H1 (cell line): ENCODE measurements at regions not wholly inside any gene's neighbourhood (a gene's known extent, or its start where the extent isn't known, plus 50 kb on each side); places are given as distances from the start of the nearest gene placed in this dataset.

ENCODE experiments used
- CTCF ChIA-PET: fragments of 300-600 bp; sonication (Branson Sonifier 250); formaldehyde crosslinking; loops from one replicate; lab custom pipeline; 2021; ENCODE audit not compliant: partially characterized antibody; lab: Charles Lee
- POLR2A ChIA-PET: fragments of 300-600 bp; sonication (Branson Sonifier 250); formaldehyde crosslinking; loops from one replicate; lab custom pipeline; 2021; ENCODE audit warnings: inconsistent platforms; ENCODE audit not compliant: partially characterized antibody; lab: Charles Lee
- DNase-seq, 2 experiments: peaks; one replicate each; pipeline versions ENCODE4 v3.0.0 to v3.0.0-alpha.2; 2010 to 2022; ENCODE audit warnings: low spot score in 2 of 2, low read depth in 1 of 2, mixed read lengths in 1 of 2
- FAIRE-seq: peaks from 2 replicates; lab custom pipeline; 2011; peaks lifted over from hg19 to GRCh38; lab: Jason Lieb, UNC
- H2AFZ ChIP-seq: 2 replicates; pipeline ENCODE4 v1.8.1; 2012; ENCODE audit warnings: low read length, inconsistent platforms
- H2AK5ac ChIP-seq: 2 replicates; pipeline ENCODE4 v1.6.1; 2013; ENCODE audit warnings: low read depth, low read length
- H2BK120ac ChIP-seq: replicated peaks from 2 replicates; pipeline ENCODE3; 2013; ENCODE audit warnings: low read depth, low read length, inconsistent platforms
- H2BK12ac ChIP-seq: 2 replicates; pipeline ENCODE4 v1.6.1; 2013; ENCODE audit warnings: low read depth, low read length
- H2BK15ac ChIP-seq: 2 replicates; pipeline ENCODE4 v1.6.1; 2013; ENCODE audit warnings: low read length
- H2BK20ac ChIP-seq: 2 replicates; pipeline ENCODE4 v1.6.1; 2013; ENCODE audit warnings: low read length
- H2BK5ac ChIP-seq: 2 replicates; pipeline ENCODE4 v1.6.1; 2013; ENCODE audit warnings: low read depth, low read length
- H3K14ac ChIP-seq: 2 replicates; pipeline ENCODE4 v1.6.1; 2013; ENCODE audit warnings: inconsistent platforms; ENCODE audit not compliant: insufficient read length
- H3K18ac ChIP-seq: 2 replicates; pipeline ENCODE4 v1.6.1; 2013; ENCODE audit warnings: low read length; ENCODE audit errors: extremely low read depth
- H3K23ac ChIP-seq: 2 replicates; pipeline ENCODE4 v1.6.1; 2013; ENCODE audit warnings: inconsistent platforms; ENCODE audit not compliant: insufficient read length
- H3K23me2 ChIP-seq: 2 replicates; pipeline ENCODE4 v1.6.1; 2013; ENCODE audit warnings: low read depth, low read length
- H3K27ac ChIP-seq: 2 replicates; pipeline ENCODE4 v1.6.1; 2011; ENCODE audit warnings: low read depth, low read length, inconsistent platforms
- H3K27me3 ChIP-seq, 4 experiments: replicated peaks in 1 of 4; 1 replicate in 1 of 4; 2 replicates in 3 of 4; pipeline versions ENCODE4 v1.6.1 to v1.8.1; 2011 to 2013; ENCODE audit warnings: low read length in 3 of 4, mild to moderate bottlenecking in 3 of 4, inconsistent platforms in 2 of 4, mixed read lengths in 2 of 4, moderate library complexity in 1 of 4; ENCODE audit not compliant: control insufficient read depth in 3 of 4, insufficient read depth in 3 of 4; ENCODE audit errors: extremely low read depth in 1 of 4
- H3K36me3 ChIP-seq, 4 experiments: 2 replicates each; pipeline versions ENCODE4 v1.6.1 to v1.8.1; 2011 to 2013; ENCODE audit warnings: mild to moderate bottlenecking in 4 of 4, low read length in 3 of 4, moderate library complexity in 2 of 4, control low read depth in 1 of 4, inconsistent platforms in 1 of 4; ENCODE audit not compliant: insufficient read depth in 4 of 4, control insufficient read depth in 2 of 4
- H3K4ac ChIP-seq: replicated peaks from 2 replicates; pipeline ENCODE3; 2013; ENCODE audit warnings: low read length, low read depth, mixed read lengths, inconsistent platforms; ENCODE audit not compliant: insufficient read length
- H3K4me1 ChIP-seq, 4 experiments: replicated peaks in 1 of 4; 1 replicate in 1 of 4; 2 replicates in 3 of 4; pipeline versions ENCODE4 v1.6.1 to v1.8.1; 2011 to 2013; ENCODE audit warnings: low read length in 3 of 4, inconsistent platforms in 2 of 4, mixed read lengths in 1 of 4; ENCODE audit not compliant: insufficient read depth in 4 of 4, control insufficient read depth in 3 of 4
- H3K4me2 ChIP-seq, 2 experiments: 2 replicates each; pipeline versions ENCODE4 v1.6.1 to v1.8.1; 2011 to 2013; ENCODE audit warnings: low read depth in 2 of 2, low read length in 2 of 2, control low read depth in 1 of 2, inconsistent platforms in 1 of 2, mild to moderate bottlenecking in 1 of 2; ENCODE audit not compliant: insufficient read depth in 1 of 2
- H3K4me3 ChIP-seq, 4 experiments: fragments of 200-600, 300-600 bp in 1 of 4; sonication (generic), shearing (Covaris generic), sonication (Bioruptor Twin) in 1 of 4; 2 replicates each; pipeline versions ENCODE4 v1.5.1 to v1.8.1; 2011 to 2016; ENCODE audit warnings: low read length in 4 of 4, low read depth in 3 of 4, control low read depth in 2 of 4, inconsistent platforms in 2 of 4, mild to moderate bottlenecking in 2 of 4, mixed read lengths in 1 of 4, moderate library complexity in 1 of 4; ENCODE audit not compliant: insufficient read depth in 2 of 4; ENCODE audit errors: extremely low read depth in 1 of 4
- H3K56ac ChIP-seq: replicated peaks from 2 replicates; pipeline ENCODE3; 2013; ENCODE audit warnings: low read depth, mild to moderate bottlenecking, mixed read lengths, low read length, inconsistent platforms; ENCODE audit not compliant: insufficient read length
- H3K79me1 ChIP-seq: 2 replicates; pipeline ENCODE4 v1.6.1; 2013; ENCODE audit warnings: low read depth, low read length, control low read depth
- H3K79me2 ChIP-seq, 2 experiments: 2 replicates each; pipeline versions ENCODE4 v1.6.1 to v1.8.1; 2012 to 2013; ENCODE audit warnings: low read length in 2 of 2, mild to moderate bottlenecking in 2 of 2, inconsistent platforms in 1 of 2; ENCODE audit not compliant: insufficient read depth in 2 of 2, control insufficient read depth in 1 of 2
- H3K9ac ChIP-seq, 4 experiments: replicated peaks in 1 of 4; 1 replicate in 1 of 4; 2 replicates in 3 of 4; pipeline versions ENCODE4 v1.6.1 to v1.8.1; 2011 to 2013; ENCODE audit warnings: low read depth in 3 of 4, low read length in 3 of 4, control low read depth in 2 of 4, mild to moderate bottlenecking in 2 of 4, moderate library complexity in 2 of 4, inconsistent platforms in 1 of 4; ENCODE audit errors: extremely low read depth in 1 of 4
- H3K9me3 ChIP-seq, 2 experiments: 2 replicates each; pipeline versions ENCODE4 v1.6.1 to v1.8.1; 2012 to 2013; ENCODE audit warnings: mild to moderate bottlenecking in 2 of 2, moderate library complexity in 2 of 2, control low read depth in 1 of 2, inconsistent platforms in 1 of 2, low read depth in 1 of 2, low read length in 1 of 2, mixed read lengths in 1 of 2; ENCODE audit not compliant: insufficient read depth in 2 of 2
- H4K20me1 ChIP-seq, 2 experiments: replicated peaks in 1 of 2; 2 replicates each; pipeline versions ENCODE3 to v1.8.1; 2011 to 2013; ENCODE audit warnings: inconsistent platforms in 2 of 2, low read length in 2 of 2, mild to moderate bottlenecking in 1 of 2; ENCODE audit not compliant: insufficient read depth in 2 of 2, control insufficient read depth in 1 of 2
- H4K5ac ChIP-seq: 2 replicates; pipeline ENCODE4 v1.6.1; 2013; ENCODE audit warnings: low read length, low read depth, mixed read lengths, inconsistent platforms; ENCODE audit not compliant: insufficient read length
- H4K8ac ChIP-seq: 2 replicates; pipeline ENCODE4 v1.8.0; 2013; ENCODE audit warnings: mild to moderate bottlenecking, moderate library complexity, low read length, inconsistent platforms; ENCODE audit not compliant: insufficient read depth; ENCODE audit errors: extremely low read depth
- H4K91ac ChIP-seq: replicated peaks from 2 replicates; pipeline ENCODE3; 2013; ENCODE audit warnings: low read length, mixed read lengths, inconsistent platforms; ENCODE audit not compliant: insufficient read length
- CREB1 ChIP-seq: IDR thresholded peaks from 2 replicates; pipeline ENCODE4 v1.6.1; 2012; ENCODE audit warnings: inconsistent platforms
- CTCF ChIP-seq, 3 experiments: IDR thresholded peaks; 1 replicate in 2 of 3; 2 replicates in 1 of 3; pipeline versions ENCODE4 v1.5.1 to v1.6.1; 2011; ENCODE audit warnings: low read length in 3 of 3, mild to moderate bottlenecking in 3 of 3, inconsistent platforms in 2 of 3, low read depth in 1 of 3, moderate library complexity in 1 of 3; ENCODE audit not compliant: insufficient read depth in 1 of 3; ENCODE audit errors: control extremely low read depth in 1 of 3
- EZH2 ChIP-seq: fragments of 200-600 bp; sonication (generic); IDR thresholded peaks from 2 replicates; pipeline ENCODE4 v1.7.1; 2012; ENCODE audit warnings: low read depth, mild to moderate bottlenecking, moderate library complexity, low read length, inconsistent platforms; ENCODE audit not compliant: severe bottlenecking
- KDM4A ChIP-seq: IDR thresholded peaks from one replicate; pipeline ENCODE4 v1.7.1; 2012; ENCODE audit warnings: low read depth, mild to moderate bottlenecking, moderate library complexity, low read length, inconsistent platforms; ENCODE audit not compliant: severe bottlenecking
- MAX ChIP-seq: IDR thresholded peaks from 2 replicates; pipeline ENCODE4 v1.6.1; 2012; ENCODE audit warnings: inconsistent platforms
- NANOG ChIP-seq: IDR thresholded peaks from 2 replicates; pipeline ENCODE4 v1.6.1; 2011; ENCODE audit warnings: low read length, low read depth, mild to moderate bottlenecking, inconsistent platforms; ENCODE audit not compliant: insufficient read depth, poor library complexity, severe bottlenecking

GRCh38 chr16:79735271-79735670, 134.7 kb upstream of the MAF start:
- H2BK120ac ChIP-seq = no peak overlapping the region
- TF ChIP-seq NANOG (no peak), KDM4A (no peak), EZH2 (no peak), MAX (no peak), CREB1 (no peak), CTCF (IDR thresholded peaks at IDR 0.05; ENCODE audit: control extremely low read depth in 1 of 3, insufficient read depth in 1 of 3, low read depth in 1 of 3, low read length in 3 of 3) (no peak)
- FAIRE-seq (no peak), DNase-seq (no peak)
- H2BK5ac ChIP-seq = no peak overlapping the region
- H2BK12ac ChIP-seq = no peak overlapping the region
- no peak overlapping the region for H3K23ac ChIP-seq
- H3K27ac ChIP-seq = no peak overlapping the region
- H2BK20ac ChIP-seq = no peak overlapping the region
- no peak overlapping the region for H3K9ac ChIP-seq
- ChIA-PET CTCF (no interaction called here), POLR2A (no interaction called here)
- no peaks in the 10 kb centered on the region for H3K79me2 ChIP-seq
- no peak overlapping the region for H3K18ac ChIP-seq
- H3K4me1 ChIP-seq = no peaks in the 10 kb centered on the region
- H4K8ac ChIP-seq = no peak overlapping the region
- no peak overlapping the region for H2AK5ac ChIP-seq
- no peaks in the 10 kb centered on the region for H3K36me3 ChIP-seq
- no peaks in the 10 kb centered on the region for H4K20me1 ChIP-seq
- H3K9me3 ChIP-seq = no peaks in the 10 kb centered on the region
- no peak overlapping the region for H3K56ac ChIP-seq
- no peaks in the 10 kb centered on the region for H3K79me1 ChIP-seq
- no peak overlapping the region for H2AFZ ChIP-seq
- H4K91ac ChIP-seq = no peak overlapping the region
- H4K5ac ChIP-seq = no peak overlapping the region
- H3K4me2 ChIP-seq = no peak overlapping the region
- 0 out of 2 replicates have a peak, but pooled peaks cover 1% of the 10 kb centered on the region for H3K23me2 ChIP-seq
- no peak overlapping the region for H3K4me3 ChIP-seq
- H3K4ac ChIP-seq = no peak overlapping the region
- peak overlapping the region; percentile 3; the same call in 1 of the 2 replicates for H2BK15ac ChIP-seq
- no peaks in the 10 kb centered on the region; a peak in 1 of 7 replicates for H3K27me3 ChIP-seq
- no peak overlapping the region for H3K14ac ChIP-seq
